ENCODE measurements at regions not wholly inside any gene's neighbourhood (a gene's known extent, or its start where the extent isn't known, plus 50 kb on each side); places are given as distances from the start of the nearest gene placed in this dataset.

GRCh38 chr10:106133451-106133850 lies 1031.1 kb downstream of the SORCS1 start:
- no peak for TF ChIP-seq ZFX (IDR thresholded peaks at IDR 0.05; ENCODE audit: borderline replicate concordance)
- no peak for TF ChIP-seq CTCF (IDR thresholded peaks at IDR 0.05)
- no peak overlapping the region for H3K27ac ChIP-seq

- no peak for TF ChIP-seq CTCF (IDR thresholded peaks at IDR 0.05)
- TF ChIP-seq ZFX (IDR thresholded peaks at IDR 0.05; ENCODE audit: borderline replicate concordance) = no peak
- H3K27ac ChIP-seq = no peak overlapping the region
Observed at GRCh38 chr10:106132956-106133355, 1031.5 kb downstream of the SORCS1 start.

- no peak for TF ChIP-seq CTCF (IDR thresholded peaks at IDR 0.05)
- H3K27ac ChIP-seq = no peak overlapping the region
Observed at GRCh38 chr10:106114656-106115186, 1049.8 kb downstream of the SORCS1 start.

- no peak for TF ChIP-seq ZFX (IDR thresholded peaks at IDR 0.05; ENCODE audit: borderline replicate concordance)
- TF ChIP-seq CTCF (IDR thresholded peaks at IDR 0.05) = no peak
- no peak overlapping the region for H3K27ac ChIP-seq
Observed at GRCh38 chr10:106111246-106111645, 1053.3 kb downstream of the SORCS1 start.

GRCh38 chr10:106107706-106108105 lies 1056.8 kb downstream of the SORCS1 start:
- TF ChIP-seq CTCF (IDR thresholded peaks at IDR 0.05) (no peak), ZFX (IDR thresholded peaks at IDR 0.05; ENCODE audit: borderline replicate concordance) (no peak)
- H3K27ac ChIP-seq = no peak overlapping the region

GRCh38 chr10:106106114-106106513 lies 1058.4 kb downstream of the SORCS1 start:
- no peak for TF ChIP-seq CTCF (IDR thresholded peaks at IDR 0.05)
- no peak for TF ChIP-seq ZFX (IDR thresholded peaks at IDR 0.05; ENCODE audit: borderline replicate concordance)
- H3K27ac ChIP-seq = no peak overlapping the region

GRCh38 chr10:106089855-106090254 lies 1074.7 kb downstream of the SORCS1 start:
- H3K27ac ChIP-seq = no peak overlapping the region
- TF ChIP-seq ZFX (IDR thresholded peaks at IDR 0.05; ENCODE audit: borderline replicate concordance) (no peak), CTCF (IDR thresholded peaks at IDR 0.05) (no peak)

Data from 22Rv1 (cell line).